NCI-H774 (cell line): ENCODE measurements at regions not wholly inside any gene's neighbourhood (a gene's known extent, or its start where the extent isn't known, plus 50 kb on each side); places are given as distances from the start of the nearest gene placed in this dataset.

Experiments used
- DNase-seq: peaks from one replicate; lab custom pipeline; 2025; lab: John Stamatoyannopoulos, UW

GRCh38 chr6:23154159-23154558, 584.8 kb downstream of the HDGFL1 start:
- DNase-seq = no peak

GRCh38 chr6:23170049-23170448, 600.7 kb downstream of the HDGFL1 start:
- no peak for DNase-seq

- DNase-seq = no peak
Observed at GRCh38 chr6:23173234-23173633, 603.9 kb downstream of the HDGFL1 start.

GRCh38 chr6:23174781-23175361, 605.5 kb downstream of the HDGFL1 start:
- no peak for DNase-seq

DNA sequence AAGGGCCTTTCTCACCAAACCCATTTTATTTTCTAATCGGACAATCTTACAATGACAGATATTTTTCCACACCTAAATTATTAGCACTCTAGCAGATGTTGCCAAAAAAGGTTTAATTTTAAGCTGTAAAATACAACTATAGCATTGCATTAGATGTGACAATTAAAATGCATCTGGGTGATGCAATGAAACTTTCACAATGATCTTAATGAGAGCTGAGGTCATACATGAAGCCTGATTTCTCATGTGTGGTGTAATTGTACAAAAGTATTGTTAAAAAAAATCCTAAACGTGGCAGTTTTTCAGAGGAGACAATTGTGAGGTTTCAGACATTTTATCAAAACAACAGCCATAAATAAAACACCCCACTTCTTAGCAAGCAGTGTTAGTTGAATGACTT, 606.0 kb downstream of the HDGFL1 start:
- no peak for DNase-seq

GRCh38 chr6:23176471-23176870, 607.1 kb downstream of the HDGFL1 start:
- DNase-seq = no peak

DNA sequence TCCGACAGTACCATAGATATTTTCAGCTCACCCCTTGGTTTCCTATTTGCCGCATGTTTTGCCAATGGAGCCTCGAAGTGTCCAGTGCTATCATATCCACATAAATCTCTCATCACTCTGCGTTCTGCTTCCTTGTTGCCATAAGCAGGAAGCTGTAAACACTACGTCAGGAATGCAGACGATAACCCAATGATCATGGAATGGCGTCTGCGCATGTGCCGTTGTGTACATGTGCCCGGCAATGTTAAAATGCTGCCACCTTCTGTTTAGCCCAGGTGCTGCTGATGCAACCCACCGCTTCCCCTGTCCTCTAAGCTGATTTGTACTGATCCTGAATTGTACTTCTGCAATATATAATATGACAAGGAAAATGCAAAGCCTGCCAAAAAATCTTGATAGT, 607.5 kb downstream of the HDGFL1 start:
- DNase-seq = no peak

DNA sequence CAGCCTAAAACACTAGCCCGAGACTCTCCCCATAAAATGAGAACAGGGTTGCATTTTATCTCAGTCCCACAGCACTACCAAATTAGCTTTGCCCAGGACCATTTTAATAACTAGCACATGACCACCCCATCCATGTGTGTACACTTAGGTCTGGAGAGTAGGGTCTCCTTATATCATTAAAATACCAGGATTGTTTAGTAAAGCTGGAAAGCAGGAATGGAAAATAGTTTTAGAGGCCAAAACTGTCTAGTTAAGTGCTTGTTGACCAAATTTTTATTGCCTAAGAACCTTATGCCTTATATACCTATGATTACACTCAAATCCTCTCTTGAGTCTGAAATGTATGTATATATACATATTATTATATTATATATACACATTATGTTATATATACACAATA, 608.4 kb downstream of the HDGFL1 start:
- DNase-seq = no peak

DNA sequence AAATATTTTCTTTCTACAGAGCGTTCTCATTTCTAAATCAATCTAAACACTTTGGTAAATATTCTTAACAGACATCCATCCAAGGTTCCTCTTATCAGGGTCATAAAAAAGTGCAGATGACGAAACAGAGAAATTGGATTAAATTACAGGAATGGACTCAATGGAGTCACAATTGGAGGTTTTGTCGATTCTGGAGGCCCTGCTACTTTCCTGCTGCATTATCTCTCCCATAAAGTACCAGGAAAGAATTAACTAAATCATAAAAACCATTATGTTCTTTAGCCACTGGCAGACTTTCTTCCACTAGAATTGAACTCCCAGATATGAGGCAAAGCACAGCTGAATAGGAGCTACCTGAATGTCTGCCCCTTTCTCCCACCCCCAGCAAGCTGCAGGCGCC, 610.6 kb downstream of the HDGFL1 start:
- DNase-seq = no peak

- DNase-seq = peak; percentile 90
Observed at GRCh38 chr6:23180504-23181293, 611.3 kb downstream of the HDGFL1 start.

GRCh38 chr6:23181356-23182110, 612.2 kb downstream of the HDGFL1 start:
- DNase-seq = no peak

DNA sequence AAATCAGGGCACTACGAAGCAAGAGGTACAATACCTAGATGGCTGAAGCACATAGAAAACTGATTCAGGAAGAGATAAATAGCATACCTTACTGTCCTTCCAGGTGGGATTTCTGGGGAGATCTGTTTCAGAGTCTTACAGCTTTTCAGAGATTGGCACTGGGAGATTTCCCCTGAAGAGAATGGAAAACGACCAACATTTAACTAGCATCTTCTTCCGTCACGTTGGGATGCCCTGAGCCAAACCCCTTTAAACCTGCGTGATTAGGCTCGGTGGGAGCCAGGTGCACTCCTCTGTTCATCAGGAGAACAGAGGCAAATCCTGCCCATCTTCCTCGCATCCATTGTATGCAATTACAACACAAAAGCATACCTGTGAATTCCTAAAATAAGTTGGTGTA, 614.5 kb downstream of the HDGFL1 start:
- no peak for DNase-seq

DNA sequence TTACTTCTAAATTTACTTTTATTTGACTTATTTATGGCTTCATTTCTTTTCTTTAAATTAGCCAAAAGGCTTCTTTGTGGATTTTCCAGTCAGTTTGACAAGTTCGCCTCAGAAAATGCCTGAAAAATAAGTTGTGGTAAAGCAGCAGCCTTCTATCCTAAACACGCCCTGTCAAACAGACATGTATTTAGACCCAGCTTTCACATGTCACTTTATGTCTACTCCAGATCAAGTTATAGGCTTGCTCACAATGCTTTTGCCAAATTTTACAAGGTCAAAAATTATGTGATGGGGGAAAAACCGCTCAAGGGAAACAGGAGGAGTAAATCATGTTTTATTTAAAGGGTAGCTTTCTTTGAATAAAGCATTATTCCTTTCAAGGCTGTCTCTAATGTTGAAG, 615.0 kb downstream of the HDGFL1 start:
- no peak for DNase-seq

GRCh38 chr6:23195487-23195886, 626.1 kb downstream of the HDGFL1 start:
- DNase-seq = no peak

DNA sequence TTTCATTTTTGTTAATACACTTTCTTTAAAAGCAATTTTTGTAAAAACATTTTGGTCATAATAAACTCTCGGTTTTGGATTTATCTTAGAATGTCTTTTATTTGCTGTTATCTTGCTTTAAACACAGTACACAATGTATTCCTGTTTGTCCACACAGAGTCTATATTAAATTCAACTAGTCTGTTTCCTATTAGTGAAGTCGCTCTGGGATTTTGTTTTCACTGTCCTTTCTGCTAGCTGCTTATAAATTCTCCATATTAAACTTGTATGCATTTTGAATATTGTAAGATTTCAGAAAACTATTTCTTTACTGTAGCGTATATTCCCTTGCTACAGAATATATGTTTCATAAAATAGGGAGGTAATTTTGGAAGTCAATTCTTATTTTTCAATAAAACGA, 630.2 kb downstream of the HDGFL1 start:
- DNase-seq = no peak

- no peak for DNase-seq
Observed at GRCh38 chr6:23200946-23201345, 631.6 kb downstream of the HDGFL1 start.

- no peak for DNase-seq
Observed at GRCh38 chr6:23202207-23202606, 632.8 kb downstream of the HDGFL1 start.

DNA sequence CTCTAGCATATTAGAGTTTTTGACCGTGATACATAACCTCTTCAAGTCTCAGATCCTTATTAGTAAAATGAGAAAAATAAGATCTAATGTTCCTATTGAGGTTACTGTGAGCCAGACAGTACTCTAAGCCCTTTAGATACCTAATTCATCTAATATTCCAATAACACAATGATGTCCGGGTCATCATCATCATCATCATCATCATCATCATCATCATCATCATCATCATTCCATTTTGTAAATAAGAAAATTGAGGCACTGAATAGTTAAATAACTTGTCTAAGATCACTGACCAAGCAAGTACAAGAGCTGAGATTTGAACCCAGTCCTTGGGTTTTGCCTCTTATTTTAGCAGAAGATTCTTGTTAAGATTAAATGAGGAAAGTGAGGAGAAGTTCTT, 643.0 kb downstream of the HDGFL1 start:
- no peak for DNase-seq

- DNase-seq = no peak
Observed at GRCh38 chr6:23213193-23213592, 643.8 kb downstream of the HDGFL1 start.

- DNase-seq = no peak
Observed at GRCh38 chr6:23213651-23214050, 644.3 kb downstream of the HDGFL1 start.

GRCh38 chr6:23218751-23219150, 649.4 kb downstream of the HDGFL1 start:
- DNase-seq = no peak

GRCh38 chr6:23222724-23223123, 653.4 kb downstream of the HDGFL1 start:
- DNase-seq = no peak

DNA sequence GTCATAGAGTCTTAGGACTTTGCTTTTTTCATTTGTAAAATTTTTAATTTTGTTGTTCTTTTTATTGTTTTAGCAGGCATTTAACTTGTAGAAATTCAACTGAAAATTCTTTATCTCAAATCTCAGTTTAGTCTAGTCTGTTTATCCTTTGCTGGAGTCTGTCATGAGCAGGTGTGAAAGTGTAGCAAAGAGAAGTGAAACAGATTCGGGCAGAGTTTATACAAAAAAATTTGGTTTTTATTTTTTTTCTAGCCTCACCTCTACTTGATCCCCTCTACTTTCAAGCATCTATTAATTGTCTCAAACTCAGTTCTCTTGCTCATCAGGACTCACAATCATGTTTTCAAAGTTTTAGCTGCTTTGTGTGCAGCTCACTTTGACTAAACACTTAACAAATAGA, 655.2 kb downstream of the HDGFL1 start:
- DNase-seq = no peak
